GM18873 (cell line): ENCODE measurements at regions not wholly inside any gene's neighbourhood (a gene's known extent, or its start where the extent isn't known, plus 50 kb on each side); places are given as distances from the start of the nearest gene placed in this dataset.
A peak's percentile ranks its signal among the peaks of the same experiment; 100 is the strongest.
"Not testable (repeated sequence)": the region's sequence is repeated elsewhere in the genome, so short reads cannot be mapped to it uniquely, and the experiment has no call there.

ENCODE experiments used
- ATAC-seq: cut with Tn5 transposase; IDR thresholded peaks from one replicate; pipeline ENCODE4 v1.9.1; 2021; ENCODE audit warnings: mild to moderate bottlenecking, moderate library complexity, moderate number of reproducible peaks; ENCODE audit not compliant: unreplicated experiment, low FRiP score

DNA sequence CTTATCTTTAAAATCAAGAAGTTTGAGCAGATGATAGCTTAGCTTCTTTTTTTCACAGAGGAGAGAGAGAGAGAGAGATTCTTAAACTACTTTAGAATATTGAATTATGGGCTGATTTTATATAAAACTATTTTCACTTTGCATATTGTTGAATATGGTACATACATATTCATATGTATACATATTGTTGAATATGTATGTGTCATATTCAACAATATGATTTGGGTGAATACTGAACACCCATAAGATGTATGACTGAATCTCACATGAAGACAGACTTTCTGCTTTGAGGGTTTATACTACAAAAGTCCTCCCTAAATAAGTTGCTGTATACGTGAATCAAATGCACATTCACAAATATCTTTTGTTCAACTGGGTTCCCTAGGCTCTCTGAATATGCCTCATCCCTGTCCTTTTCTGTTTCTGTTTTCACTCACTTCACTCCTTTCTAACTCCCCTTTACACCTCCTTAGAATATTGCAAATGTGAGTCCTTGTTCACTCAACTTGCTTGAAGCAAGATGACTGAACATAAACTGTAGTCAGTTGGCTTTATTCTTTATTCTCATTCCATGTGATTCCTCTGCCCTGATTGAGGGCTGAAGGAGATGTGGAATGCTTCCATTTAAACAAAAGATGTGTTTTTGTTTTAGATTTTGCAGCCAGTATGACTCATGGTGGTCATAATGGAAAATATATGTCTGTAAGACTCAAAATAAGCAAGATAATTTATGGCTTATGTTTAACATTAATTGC, 225.4 kb upstream of the DAB2 start:
- ATAC-seq, result no peak

DNA sequence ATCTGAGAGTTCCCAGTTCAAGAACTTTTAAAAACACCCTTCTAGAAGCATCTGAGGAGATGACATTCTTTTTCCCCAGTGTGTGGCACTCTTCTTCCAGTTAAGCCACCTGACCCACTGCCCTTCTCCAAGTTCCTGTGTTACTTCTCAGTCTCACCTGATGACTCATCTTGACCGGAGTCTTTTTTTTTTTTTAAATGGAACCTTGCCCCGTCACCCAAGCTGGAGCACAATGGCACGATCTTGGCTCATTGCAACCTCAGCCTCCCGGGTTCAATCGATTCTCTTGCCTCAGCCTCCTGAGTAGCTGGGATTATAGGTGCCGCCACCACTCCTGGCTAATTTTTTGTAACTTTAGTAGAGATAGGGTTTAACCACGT, 224.1 kb upstream of the DAB2 start:
- no peak for ATAC-seq

DNA sequence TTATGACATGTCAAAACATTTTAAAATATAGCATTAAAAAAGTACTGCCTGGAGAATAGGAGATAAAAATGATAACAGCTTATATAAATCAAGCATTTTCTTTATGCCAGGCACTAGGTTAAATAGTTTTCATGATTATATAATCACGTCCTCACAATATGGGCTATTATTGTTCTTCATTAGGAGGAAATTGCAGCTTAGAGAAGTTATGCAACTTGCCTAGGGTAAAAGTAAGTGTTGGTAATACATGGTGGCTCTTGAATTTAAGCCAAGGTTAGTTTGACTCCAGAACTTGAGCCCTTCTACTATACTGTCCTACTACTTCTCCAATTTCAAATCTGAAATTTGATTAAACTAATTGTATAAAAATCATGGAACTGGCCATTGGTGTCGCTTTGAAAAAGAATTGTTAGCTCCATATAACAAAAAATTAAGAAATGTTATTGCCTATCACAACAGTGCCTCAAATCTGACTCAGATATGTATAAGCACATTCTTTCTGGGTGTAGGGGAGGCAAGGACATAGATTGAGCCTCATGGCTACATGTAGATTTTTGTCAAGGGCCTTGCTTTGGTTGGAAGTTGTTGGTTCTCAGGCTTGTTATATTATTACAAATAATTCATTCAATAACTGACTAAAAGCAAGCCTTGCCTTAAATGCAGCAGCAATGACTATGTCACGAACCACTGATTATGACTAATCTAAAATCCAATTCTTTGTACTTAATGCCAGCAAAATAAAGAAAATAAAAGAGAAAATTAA, 223.5 kb upstream of the DAB2 start:
- no peak for ATAC-seq

DNA sequence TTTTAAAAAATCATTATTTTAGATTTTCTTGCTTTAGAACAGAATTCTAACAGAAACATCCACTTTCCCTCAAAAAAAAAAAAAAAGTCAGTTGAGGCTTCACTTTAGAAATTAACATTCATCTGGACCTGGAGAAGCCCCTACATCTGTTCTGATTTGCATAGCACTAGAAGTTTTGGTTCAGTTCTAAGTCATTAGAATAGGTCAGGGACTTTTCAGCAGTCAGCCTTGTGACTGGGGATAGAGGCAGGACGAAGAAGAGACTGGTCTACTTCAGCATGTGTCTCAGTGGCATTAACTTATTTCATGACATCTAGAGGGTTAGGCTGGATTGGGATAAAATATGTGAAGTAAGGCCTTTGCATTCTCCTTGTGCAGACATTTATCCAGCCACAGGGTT, 215.8 kb upstream of the DAB2 start:
- ATAC-seq, result peak; percentile 100

DNA sequence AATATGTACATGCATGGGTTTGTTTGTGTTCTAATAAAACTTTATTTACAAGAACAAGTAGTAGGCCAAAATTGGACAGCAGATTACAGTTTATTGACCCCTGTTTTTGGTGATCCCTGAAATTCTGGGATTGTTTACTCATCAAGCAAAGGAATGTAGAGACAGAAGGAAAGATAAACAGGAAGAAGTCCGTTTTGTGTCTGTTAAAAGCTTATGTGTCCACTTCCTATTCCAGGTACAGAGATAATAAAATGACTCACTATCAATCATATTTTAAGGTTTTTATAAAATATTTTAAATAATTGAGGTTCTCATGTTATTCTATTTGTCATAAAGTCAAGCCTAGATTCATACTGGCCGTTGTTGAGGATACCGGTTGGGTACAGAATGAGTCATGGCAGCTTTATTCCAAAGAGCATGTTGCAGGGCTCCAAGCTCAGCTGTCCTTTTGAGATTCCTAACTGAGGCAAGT, 214.9 kb upstream of the DAB2 start:
- ATAC-seq, result no peak

DNA sequence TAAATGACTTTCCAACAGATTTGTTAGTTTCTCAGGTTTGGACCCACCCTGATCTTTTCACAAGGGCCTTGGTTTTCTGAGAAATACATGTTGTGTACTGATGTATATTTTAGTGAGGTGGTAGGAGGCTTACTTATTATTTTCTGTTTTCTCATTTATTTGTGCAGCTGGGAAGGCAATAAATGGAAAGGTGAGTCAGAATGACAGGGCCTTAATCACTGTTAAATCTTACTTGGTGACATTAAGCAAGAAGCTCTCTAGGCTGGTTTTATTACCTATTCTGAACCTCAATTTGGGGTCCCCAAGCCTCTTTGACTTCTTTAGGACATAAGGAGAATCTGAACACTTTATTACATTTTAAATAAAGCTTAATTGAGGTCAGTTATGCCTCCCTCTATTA, 214.0 kb upstream of the DAB2 start:
- ATAC-seq, result no peak

DNA sequence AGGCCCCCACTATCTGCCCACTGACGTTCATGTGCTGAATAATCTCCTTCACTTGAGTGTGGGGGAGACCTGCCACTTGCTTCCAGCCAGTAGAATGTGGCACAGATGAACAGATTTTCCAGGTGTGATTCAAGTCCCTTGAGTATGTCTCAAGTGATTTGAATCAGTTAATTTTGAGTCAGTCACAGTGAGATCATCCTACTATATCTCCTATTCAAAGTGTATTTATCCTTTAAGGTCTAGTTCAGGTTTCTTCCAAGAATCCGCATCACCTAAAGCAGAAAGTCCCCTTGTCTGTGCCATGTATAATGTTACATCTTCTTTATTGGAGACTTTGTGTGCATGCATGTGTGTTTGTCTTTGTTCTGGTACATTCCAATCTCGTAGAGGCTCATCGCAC, 208.3 kb upstream of the DAB2 start:
- no peak for ATAC-seq

DNA sequence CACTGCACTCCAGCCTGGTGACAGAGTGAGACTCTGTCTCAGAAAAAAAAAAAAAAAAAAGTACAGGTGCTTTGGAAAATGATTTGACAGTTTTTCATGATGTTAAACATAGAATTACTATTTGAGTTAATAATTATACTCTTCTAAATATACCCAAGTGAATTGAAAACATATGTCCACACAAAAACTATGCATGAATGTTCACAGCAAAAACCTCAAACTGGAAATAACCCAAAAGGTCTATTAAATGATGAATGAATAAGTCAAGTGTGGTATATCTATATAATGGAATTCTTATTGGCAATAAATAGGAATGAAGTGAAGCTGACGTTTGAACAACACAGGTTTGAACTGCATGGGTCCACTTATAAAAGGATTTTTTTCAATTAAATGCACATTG, 207.2 kb upstream of the DAB2 start:
- ATAC-seq, result no peak

DNA sequence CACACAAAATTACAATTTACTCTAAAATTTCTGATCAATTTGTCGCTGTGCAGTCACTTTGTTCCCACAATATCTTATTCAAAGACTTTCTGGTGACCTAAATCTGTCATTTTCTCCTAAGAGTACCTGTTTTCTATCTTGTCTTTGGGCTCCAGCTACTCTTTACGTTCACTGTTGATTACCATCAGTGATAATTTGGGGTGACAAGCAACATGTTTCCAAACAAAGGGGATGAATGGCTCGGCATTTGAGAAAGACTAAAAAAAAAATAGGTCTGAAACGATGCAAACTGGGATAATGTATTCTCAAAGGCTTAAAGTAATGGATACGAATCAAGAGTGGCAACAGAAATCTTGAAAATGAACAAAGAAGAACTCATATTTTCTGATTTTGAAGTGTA, 205.2 kb upstream of the DAB2 start:
- no peak for ATAC-seq

DNA sequence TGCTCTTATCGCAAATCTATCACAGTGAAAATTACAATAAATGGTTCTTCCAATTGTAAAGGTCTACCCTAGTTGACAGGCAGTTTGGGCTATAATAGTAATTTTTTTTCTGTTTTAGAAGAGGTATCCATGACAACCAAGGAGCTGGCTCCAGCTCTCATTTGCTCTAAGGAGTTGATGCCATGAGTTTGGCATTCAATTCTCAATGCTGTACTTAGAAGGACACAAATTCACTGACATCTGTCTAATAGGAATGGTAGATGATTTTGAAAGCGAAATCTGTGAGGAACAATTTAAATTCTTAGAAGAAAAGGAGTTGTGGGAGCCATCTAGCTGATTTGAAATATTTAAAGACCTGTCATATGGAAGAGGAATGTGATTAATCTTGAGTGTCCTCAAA, 203.6 kb upstream of the DAB2 start:
- no peak for ATAC-seq

DNA sequence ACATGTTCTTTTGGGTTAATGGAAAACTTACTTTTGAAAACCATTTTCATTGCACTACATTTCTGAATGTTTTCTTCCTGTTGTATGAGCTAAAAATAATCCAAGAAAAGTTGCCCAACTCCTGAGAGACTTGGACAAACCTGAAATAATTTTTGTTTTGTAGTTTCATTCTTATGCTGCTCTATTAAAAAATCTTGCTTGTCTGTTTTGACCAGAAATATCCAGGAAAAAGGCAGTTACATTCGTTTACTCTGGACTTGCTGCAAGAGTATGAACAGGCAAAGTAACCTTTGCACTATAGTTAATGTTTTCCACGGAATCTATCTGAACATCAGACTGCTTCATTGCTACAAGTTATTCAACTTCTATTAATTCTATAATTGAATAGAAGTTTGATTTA, 200.1 kb upstream of the DAB2 start:
- no peak for ATAC-seq

DNA sequence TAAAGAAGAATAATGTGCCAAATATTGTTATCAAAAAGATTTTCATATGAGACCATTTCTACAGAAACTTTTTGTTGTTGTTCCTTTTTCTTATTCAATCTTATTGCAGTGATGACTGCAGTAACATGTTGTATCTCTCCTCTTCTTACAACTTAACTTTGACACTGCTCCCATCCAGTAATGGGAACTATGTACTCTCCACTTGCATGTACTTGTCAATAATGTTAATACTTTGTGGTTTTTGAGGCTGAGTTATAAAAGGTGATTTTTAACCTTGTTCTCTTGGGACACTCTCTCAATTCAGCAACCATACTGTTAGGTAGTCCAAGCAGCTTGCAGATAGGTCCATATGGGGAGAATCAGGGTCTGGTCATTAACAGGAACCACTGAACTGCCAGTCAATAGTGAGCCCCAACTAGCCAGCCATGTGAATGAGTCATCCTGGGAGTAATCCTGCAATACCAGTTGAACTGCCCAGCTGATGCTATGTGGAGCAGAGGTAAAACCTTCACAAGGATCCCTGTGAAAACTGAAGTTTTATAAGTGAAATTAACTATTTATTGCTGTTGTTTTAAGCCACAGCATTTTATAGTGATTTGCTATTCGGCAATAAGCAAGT, 199.6 kb upstream of the DAB2 start:
- ATAC-seq, result peak; percentile 83

DNA sequence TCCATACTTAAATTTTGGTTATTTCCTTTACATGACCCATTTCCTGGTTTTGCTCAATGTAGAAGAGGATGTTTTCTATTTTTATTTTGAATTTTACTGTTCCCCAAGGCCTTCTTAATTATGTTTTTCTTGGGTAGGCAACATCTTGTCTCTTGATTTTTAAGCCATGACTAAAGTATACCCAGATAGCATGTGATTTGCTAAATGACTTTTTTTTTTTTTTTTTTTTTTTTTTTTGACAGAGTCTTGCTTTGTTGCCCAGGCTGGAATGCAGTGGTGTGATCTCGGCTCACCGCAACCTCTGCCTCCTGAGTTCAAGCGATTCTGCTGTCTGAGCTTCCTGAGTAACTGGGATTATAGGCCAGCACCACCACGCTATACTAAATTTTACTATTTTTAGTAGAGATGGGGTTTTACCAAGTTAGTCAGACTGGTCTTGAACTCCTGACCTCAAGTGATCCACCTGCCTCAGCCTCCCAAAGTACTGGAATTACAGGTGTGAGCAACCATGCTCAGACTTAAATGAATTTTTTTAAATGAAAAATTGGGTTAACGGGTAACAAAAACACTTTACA, 198.6 kb upstream of the DAB2 start:
- no peak for ATAC-seq

DNA sequence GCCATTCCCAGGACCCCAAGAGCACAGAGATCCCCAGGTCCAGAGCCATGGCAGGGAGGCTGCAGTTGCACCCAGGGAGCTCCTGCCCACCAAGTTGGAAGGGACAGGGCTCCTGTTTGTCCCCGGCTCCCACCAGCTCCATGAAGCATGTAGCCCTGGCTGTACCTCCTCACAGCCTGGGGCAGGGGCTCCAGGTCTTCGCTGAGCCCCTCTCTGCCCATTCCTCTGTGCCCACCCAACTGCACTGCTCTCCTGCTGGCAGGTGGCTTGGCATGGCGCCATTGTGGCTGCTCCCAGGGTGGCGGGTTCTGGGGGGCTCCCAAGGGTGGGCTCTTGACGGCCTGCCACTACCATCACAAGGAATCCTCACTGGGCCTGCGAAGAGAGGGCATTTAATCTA, 197.5 kb upstream of the DAB2 start:
- ATAC-seq, result no peak

DNA sequence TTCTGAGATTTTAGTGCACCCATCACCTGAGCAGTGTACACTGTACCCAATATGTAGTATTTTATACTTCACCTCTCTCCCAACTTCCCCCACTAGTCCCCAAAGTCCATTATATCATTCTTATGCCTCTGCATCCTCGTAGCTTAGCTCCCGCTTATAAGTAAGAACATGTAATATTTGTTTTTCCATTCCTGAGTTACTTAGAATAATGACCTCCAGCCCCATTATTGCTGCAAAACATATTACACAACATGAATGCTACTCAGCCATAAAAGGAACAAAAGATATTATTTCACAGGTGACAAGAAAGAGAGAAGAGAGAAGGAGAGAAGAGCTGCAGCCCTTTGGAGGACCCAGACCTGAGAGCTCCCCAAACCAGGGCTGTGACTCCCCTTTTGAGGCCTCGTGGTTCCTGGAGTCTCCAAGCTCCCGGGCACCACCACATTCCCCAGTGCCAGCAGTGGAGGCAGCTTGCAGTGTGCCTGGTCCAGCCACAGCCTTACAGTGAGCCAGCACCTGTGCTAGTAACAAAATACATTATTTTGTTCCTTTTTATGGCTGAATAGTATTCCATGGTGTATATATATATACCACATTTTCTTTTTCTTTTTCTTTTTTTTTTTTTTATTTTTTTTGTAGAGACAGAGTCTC, 194.5 kb upstream of the DAB2 start:
- no peak for ATAC-seq

DNA sequence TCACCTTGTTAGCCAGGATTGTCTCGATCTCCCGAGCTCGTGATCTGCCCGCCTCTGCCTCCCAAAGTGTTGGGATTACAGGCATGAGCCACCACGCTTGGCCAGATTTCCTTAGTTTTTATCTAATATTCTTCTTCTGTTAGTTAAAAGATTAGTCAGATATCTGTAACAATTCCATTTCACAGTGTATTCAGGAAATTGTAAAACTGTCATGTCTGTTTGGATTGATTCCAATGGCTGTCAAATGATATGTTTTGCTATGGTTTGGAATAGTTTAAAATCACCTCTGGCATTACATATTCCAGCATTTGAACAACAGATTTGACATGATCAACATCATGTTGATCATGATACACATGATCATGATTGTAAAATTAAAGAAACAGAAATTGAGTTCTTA, 193.6 kb upstream of the DAB2 start:
- ATAC-seq, result no peak

DNA sequence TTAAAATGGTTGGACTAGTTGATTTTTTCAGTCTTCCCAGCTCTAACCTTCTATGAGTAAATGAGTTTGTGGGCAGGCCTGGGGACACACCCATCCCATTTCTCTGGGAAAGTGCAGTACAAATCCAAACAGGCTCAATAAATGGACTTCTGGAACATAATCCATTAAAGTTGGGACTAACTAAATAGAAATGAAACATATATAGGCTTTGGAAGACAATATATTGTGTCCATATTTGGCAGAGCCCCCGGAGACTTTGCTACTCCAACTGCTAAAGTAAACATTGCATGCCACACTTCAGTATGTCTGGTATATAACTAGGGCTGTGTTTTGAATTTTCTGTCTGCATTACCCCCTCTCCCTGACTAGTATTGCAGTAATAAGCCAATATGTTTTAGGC, 191.4 kb upstream of the DAB2 start:
- no peak for ATAC-seq

DNA sequence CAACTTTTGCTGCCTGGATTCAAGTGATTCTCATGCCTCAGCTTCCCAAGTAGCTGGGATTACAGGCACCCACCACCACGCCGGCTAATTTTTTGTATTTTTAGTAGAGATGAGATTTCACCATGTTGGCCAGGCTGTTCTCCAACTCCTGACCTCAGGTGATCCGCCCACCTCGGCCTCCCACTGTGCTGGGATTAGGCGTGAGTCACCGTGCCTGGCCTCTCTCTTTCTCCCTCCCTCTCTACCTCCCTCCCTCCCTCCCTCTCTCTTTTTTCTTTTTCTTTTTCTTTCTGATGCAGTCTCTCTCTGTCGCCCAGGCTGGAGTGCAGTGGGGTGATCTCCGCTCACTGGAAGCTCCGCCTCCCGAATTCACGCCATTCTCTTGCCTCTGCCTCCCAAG, 186.3 kb upstream of the DAB2 start:
- not testable (repeated sequence) for ATAC-seq

DNA sequence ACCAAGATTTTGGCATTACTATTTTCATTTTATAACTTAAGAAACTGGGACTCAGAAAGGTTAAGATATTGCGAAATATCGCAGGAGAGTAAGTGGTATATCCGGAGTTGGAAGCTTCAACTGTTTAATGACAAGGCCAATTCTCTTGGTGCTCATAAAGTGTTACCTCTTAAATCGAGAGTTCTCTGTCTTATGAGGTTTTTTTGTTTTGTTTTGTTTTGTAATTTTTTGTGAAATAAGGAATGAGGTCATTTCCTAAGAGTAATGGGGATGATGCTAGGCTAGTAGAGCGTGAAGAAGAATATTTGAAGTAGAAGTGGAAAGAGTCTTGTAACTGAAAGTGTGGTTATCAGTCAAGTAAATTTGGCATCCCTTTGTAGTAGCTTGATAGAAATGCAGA, 183.2 kb upstream of the DAB2 start:
- no peak for ATAC-seq

DNA sequence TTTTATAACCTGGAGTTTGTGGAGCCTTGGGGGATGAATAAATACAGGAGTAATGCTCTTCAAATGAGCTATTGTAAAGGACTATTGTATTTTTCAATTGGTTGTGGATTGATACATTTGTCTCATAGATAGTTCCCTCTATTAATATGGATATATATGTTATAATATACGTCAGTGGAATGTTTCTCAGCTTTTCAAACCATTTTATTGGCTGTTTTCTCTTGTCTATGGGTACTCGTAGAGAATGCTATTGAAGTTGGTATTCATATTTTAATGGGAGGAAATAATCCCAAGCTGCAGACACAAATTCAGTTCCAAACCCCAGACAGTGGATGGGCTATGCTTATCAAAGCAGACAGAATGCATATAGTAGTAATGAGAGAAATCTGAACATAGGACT, 181.8 kb upstream of the DAB2 start:
- no peak for ATAC-seq
